22Rv1 (cell line): ENCODE measurements at regions not wholly inside any gene's neighbourhood (a gene's known extent, or its start where the extent isn't known, plus 50 kb on each side); places are given as distances from the start of the nearest gene placed in this dataset.

Source experiments
- H3K27ac ChIP-seq: fragments of 450-650 bp; 2 replicates; pipeline ENCODE4 v1.5.1; 2017
- CTCF ChIP-seq: fragments of 450-650 bp; IDR thresholded peaks from 2 replicates; pipeline ENCODE4 v1.5.1; 2017; ENCODE audit warnings: mild to moderate bottlenecking
- ZFX ChIP-seq: fragments of 450-650 bp; IDR thresholded peaks from 2 replicates; pipeline ENCODE4 v1.6.1; 2017; ENCODE audit warnings: antibody characterized with exemption, borderline replicate concordance

- TF ChIP-seq ZFX (no peak), CTCF (no peak)
- H3K27ac ChIP-seq: no peak overlapping the region
These were observed 187.2 kb upstream of the NOL4 start for GRCh38 chr18:34411952-34412351.

GRCh38 chr18:34431042-34431441 is 206.3 kb upstream of the NOL4 start:
- H3K27ac ChIP-seq: no peak overlapping the region
- no peak for TF ChIP-seq CTCF
- TF ChIP-seq ZFX: no peak

- no peak overlapping the region for H3K27ac ChIP-seq
- TF ChIP-seq ZFX (no peak), CTCF (no peak)
These were observed 219.9 kb upstream of the NOL4 start for GRCh38 chr18:34444622-34445021.

- TF ChIP-seq CTCF: no peak
- TF ChIP-seq ZFX: no peak
- no peak overlapping the region for H3K27ac ChIP-seq
These were observed 223.9 kb upstream of the NOL4 start for GRCh38 chr18:34448662-34449061.

- H3K27ac ChIP-seq: no peak overlapping the region
- no peak for TF ChIP-seq ZFX
These were observed 233.0 kb upstream of the NOL4 start for GRCh38 chr18:34457761-34458160.

GRCh38 chr18:34458410-34458977 is 233.8 kb upstream of the NOL4 start:
- TF ChIP-seq CTCF (no peak), ZFX (no peak)
- no peak overlapping the region for H3K27ac ChIP-seq

- H3K27ac ChIP-seq: no peak overlapping the region
These were observed 236.6 kb upstream of the NOL4 start for GRCh38 chr18:34461266-34461665.

More at GRCh38 chr18:34461266-34461665, 236.6 kb upstream of the NOL4 start:
- TF ChIP-seq CTCF (no peak), ZFX (no peak)
